ENCODE measurements at regions not wholly inside any gene's neighbourhood (a gene's known extent, or its start where the extent isn't known, plus 50 kb on each side); places are given as distances from the start of the nearest gene placed in this dataset.

- DNase-seq (ENCODE audit: low spot score): no peak
Measured at GRCh38 chr5:2441495-2442180, 309.8 kb downstream of the IRX2 start.

- no peak for DNase-seq (ENCODE audit: low spot score)
Measured at GRCh38 chr5:2439608-2440007, 311.9 kb downstream of the IRX2 start.

- DNase-seq (ENCODE audit: low spot score): no peak
Measured at GRCh38 chr5:2433086-2433485, 318.4 kb downstream of the IRX2 start.

- no peak for DNase-seq (ENCODE audit: low spot score)
Measured at GRCh38 chr5:2432076-2432920, 319.2 kb downstream of the IRX2 start.

GRCh38 chr5:2430606-2431005 lies 320.9 kb downstream of the IRX2 start:
- no peak for DNase-seq (ENCODE audit: low spot score)

- no peak for DNase-seq (ENCODE audit: low spot score)
Measured at GRCh38 chr5:2427983-2428382, 323.5 kb downstream of the IRX2 start.

GRCh38 chr5:2423634-2424033 lies 327.8 kb downstream of the IRX2 start:
- no peak for DNase-seq (ENCODE audit: low spot score)

- no peak for DNase-seq (ENCODE audit: low spot score)
Measured at GRCh38 chr5:2417301-2417700, 334.2 kb downstream of the IRX2 start.

- no peak for DNase-seq (ENCODE audit: low spot score)
Measured at GRCh38 chr5:2415678-2416077, 335.8 kb downstream of the IRX2 start.

GRCh38 chr5:2410451-2410850 lies 341.0 kb downstream of the IRX2 start:
- DNase-seq (ENCODE audit: low spot score): no peak

- DNase-seq (ENCODE audit: low spot score): no peak
Measured at GRCh38 chr5:2403296-2403695, 348.2 kb downstream of the IRX2 start.

GRCh38 chr5:2399804-2400203 lies 351.7 kb downstream of the IRX2 start:
- DNase-seq (ENCODE audit: low spot score): no peak

GRCh38 chr5:2399096-2399495 lies 352.4 kb downstream of the IRX2 start:
- DNase-seq (ENCODE audit: low spot score): no peak

GRCh38 chr5:2393556-2393955 lies 357.9 kb downstream of the IRX2 start:
- no peak for DNase-seq (ENCODE audit: low spot score)

GRCh38 chr5:2391566-2391965 lies 359.9 kb downstream of the IRX2 start:
- DNase-seq (ENCODE audit: low spot score): no peak

GRCh38 chr5:2391021-2391420 lies 360.5 kb downstream of the IRX2 start:
- DNase-seq (ENCODE audit: low spot score): no peak

GRCh38 chr5:2388571-2388970 lies 362.9 kb downstream of the IRX2 start:
- DNase-seq (ENCODE audit: low spot score): no peak

- DNase-seq (ENCODE audit: low spot score): no peak
Measured at GRCh38 chr5:2387634-2388325, 363.7 kb downstream of the IRX2 start.

GRCh38 chr5:2387250-2387633 lies 364.2 kb downstream of the IRX2 start:
- no peak for DNase-seq (ENCODE audit: low spot score)

GRCh38 chr5:2385818-2386217 lies 365.7 kb downstream of the IRX2 start:
- no peak for DNase-seq (ENCODE audit: low spot score)

GRCh38 chr5:2383698-2384065 lies 367.8 kb downstream of the IRX2 start:
- no peak for DNase-seq (ENCODE audit: low spot score)

- DNase-seq (ENCODE audit: low spot score): no peak
Measured at GRCh38 chr5:2382776-2383697, 368.4 kb downstream of the IRX2 start.

All from GM03348 (cell line).